K562 (cell line): ENCODE measurements at regions not wholly inside any gene's neighbourhood (a gene's known extent, or its start where the extent isn't known, plus 50 kb on each side); places are given as distances from the start of the nearest gene placed in this dataset.

ENCODE experiments used
- ATAC-seq: fragments of 200-7000 bp; cut with Tn5 transposase; 3 replicates; pipeline ENCODE4 v1.9.1; 2020; ENCODE audit warnings: moderate library complexity
- BruUV-seq: library from RNA; stranded (reverse); fragments of 400-500 nt; replicated peaks from 2 replicates; lab custom pipeline; 2021; lab: Mats Ljungman, UMichigan
- CTCF ChIA-PET: fragments of 300-600 bp; formaldehyde crosslinking; extraction: SDS; loops from one replicate; lab custom pipeline; 2021; ENCODE audit warnings: low intra/inter-chr PET ratio; lab: Yijun Ruan, JAX
- POLR2A ChIA-PET: fragments of 300-600, 350-650 bp; sonication (Branson Sonifier 250); formaldehyde crosslinking; extraction: SDS; loops from one replicate; lab custom pipeline; 2021; ENCODE audit warnings: antibody characterized with exemption, inconsistent platforms; lab: Yijun Ruan, JAX
- DNase-seq, 4 experiments: peaks; one replicate each; pipeline versions ENCODE4 v3.0.0 to v3.0.0-alpha.2; 2011 to 2018; ENCODE audit warnings: low spot score in 3 of 4, mixed read lengths in 3 of 4; ENCODE audit errors: extremely low read depth in 1 of 4
- FAIRE-seq: peaks from 2 replicates; lab custom pipeline; 2011; peaks lifted over from hg19 to GRCh38; lab: Jason Lieb, UNC
- H2AFZ ChIP-seq: 2 replicates; pipeline ENCODE4 v1.6.0; 2011; ENCODE audit warnings: low read depth, low read length, control low read depth, inconsistent platforms
- H3K27ac ChIP-seq: fragments of 200-600 bp; 3 replicates; pipeline ENCODE4 v1.8.0; 2011; ENCODE audit warnings: low read depth, mild to moderate bottlenecking, control low read depth, inconsistent platforms, low read length, moderate library complexity, mixed read lengths; ENCODE audit errors: extremely low read depth
- H3K27me3 ChIP-seq, 2 experiments: fragments of 300-600 bp in 1 of 2; 2 replicates in 1 of 2; 3 replicates in 1 of 2; pipeline versions ENCODE4 v1.6.0 to v1.8.0; 2011; ENCODE audit warnings: inconsistent platforms in 2 of 2, low read length in 2 of 2, mild to moderate bottlenecking in 1 of 2, mixed read lengths in 1 of 2, moderate library complexity in 1 of 2; ENCODE audit not compliant: control insufficient read depth in 2 of 2, insufficient read depth in 2 of 2
- H3K36me3 ChIP-seq: fragments of 300-600 bp; 3 replicates; pipeline ENCODE4 v1.8.0; 2011; ENCODE audit warnings: mild to moderate bottlenecking, low read length, inconsistent platforms; ENCODE audit not compliant: control insufficient read depth, insufficient read depth
- H3K4me1 ChIP-seq, 2 experiments: fragments of 200-600 bp in 1 of 2; replicated peaks in 1 of 2; 2 replicates in 1 of 2; 3 replicates in 1 of 2; pipeline versions ENCODE4 v1.5.1 to v1.8.0; 2011; ENCODE audit warnings: inconsistent platforms in 2 of 2, low read length in 2 of 2, mild to moderate bottlenecking in 1 of 2, mixed read lengths in 1 of 2, moderate library complexity in 1 of 2; ENCODE audit not compliant: control insufficient read depth in 2 of 2, insufficient read depth in 2 of 2
- H3K4me2 ChIP-seq: 2 replicates; pipeline ENCODE4 v1.6.1; 2011; ENCODE audit warnings: low read length, control low read depth, inconsistent platforms, mixed read lengths; ENCODE audit not compliant: insufficient read depth
- H3K4me3 ChIP-seq: fragments of 200-600 bp; sonication (generic), shearing (Covaris generic); 2 replicates; pipeline ENCODE4 v1.5.1; 2016; ENCODE audit warnings: control low read depth, inconsistent platforms
- H3K79me2 ChIP-seq: fragments of 200-600 bp; 3 replicates; pipeline ENCODE4 v1.8.0; 2011; ENCODE audit warnings: low read length, inconsistent platforms; ENCODE audit not compliant: control insufficient read depth, insufficient read depth
- H3K9ac ChIP-seq, 2 experiments: 2 replicates each; pipeline versions ENCODE4 v1.6.0 to v1.6.1; 2011; ENCODE audit warnings: low read depth in 2 of 2, low read length in 2 of 2, control low read depth in 1 of 2, inconsistent platforms in 1 of 2, mild to moderate bottlenecking in 1 of 2, mixed read lengths in 1 of 2; ENCODE audit not compliant: insufficient read depth in 1 of 2
- H3K9me1 ChIP-seq: one replicate; pipeline ENCODE4 v1.6.0; 2011; ENCODE audit warnings: inconsistent platforms, mild to moderate bottlenecking, low read length, moderate library complexity; ENCODE audit not compliant: control insufficient read depth, insufficient read depth
- H3K9me3 ChIP-seq: replicated peaks from 2 replicates; pipeline ENCODE4 v1.5.1; 2011; ENCODE audit warnings: low read depth, low read length, inconsistent platforms; ENCODE audit not compliant: control insufficient read depth, insufficient read depth
- H4K20me1 ChIP-seq: replicated peaks from 2 replicates; pipeline ENCODE4 v1.6.1; 2011; ENCODE audit warnings: low read length, inconsistent platforms, mixed read lengths; ENCODE audit not compliant: control insufficient read depth, insufficient read depth
- ATF7 ChIP-seq: fragments of 450-650 bp; IDR thresholded peaks from 2 replicates; pipeline ENCODE4 v1.7.1; 2014; ENCODE audit warnings: mild to moderate bottlenecking, moderate library complexity
- CGGBP1 ChIP-seq: fragments of 250-450 bp; sonication (Bioruptor Pico); IDR thresholded peaks from 2 replicates; pipeline ENCODE4 v1.9.0; 2021; ENCODE audit warnings: mild to moderate bottlenecking
- CREB5 ChIP-seq: fragments of 250-450 bp; sonication (Bioruptor Pico); IDR thresholded peaks from 2 replicates; pipeline ENCODE4 v1.5.0; 2020; ENCODE audit warnings: mild to moderate bottlenecking
- ERF ChIP-seq: fragments of 450-650 bp; formaldehyde crosslinking; IDR thresholded peaks from 2 replicates; pipeline ENCODE4 v1.4.0; 2020; ENCODE audit warnings: mild to moderate bottlenecking, mixed read lengths
- EZH2 ChIP-seq: IDR thresholded peaks from 2 replicates; pipeline ENCODE4 v1.6.1; 2012; ENCODE audit warnings: low read depth, mild to moderate bottlenecking, inconsistent platforms, low read length, borderline replicate concordance
- HEY1 ChIP-seq: fragments of 250-450 bp; sonication (Bioruptor Pico); IDR thresholded peaks from 2 replicates; pipeline ENCODE4 v1.5.0; 2020; ENCODE audit warnings: mild to moderate bottlenecking, moderate library complexity, borderline replicate concordance
- HNRNPUL1 ChIP-seq: fragments of 200-400 bp; formaldehyde crosslinking; IDR thresholded peaks from 2 replicates; pipeline ENCODE4 v1.6.1; 2017; ENCODE audit warnings: low read length
- HSF4 ChIP-seq: fragments of 250-450 bp; sonication (Bioruptor Pico); IDR thresholded peaks from 2 replicates; pipeline ENCODE4 v2.1.2; 2022; ENCODE audit warnings: mild to moderate bottlenecking, moderate library complexity, borderline replicate concordance
- KLF13 ChIP-seq: fragments of 450-650 bp; IDR thresholded peaks from 2 replicates; pipeline ENCODE4 v1.6.1; 2016; ENCODE audit warnings: missing genetic modification characterization, low read depth, mild to moderate bottlenecking, missing compliant biosample characterization, moderate library complexity, borderline replicate concordance
- L3MBTL2 ChIP-seq: fragments of 450-650 bp; IDR thresholded peaks from 2 replicates; pipeline ENCODE4 v1.6.1; 2016; ENCODE audit warnings: mild to moderate bottlenecking, moderate library complexity
- NFIC ChIP-seq: fragments of 450-650 bp; IDR thresholded peaks from 2 replicates; pipeline ENCODE4 v1.6.1; 2017; ENCODE audit warnings: mild to moderate bottlenecking, inconsistent platforms
- NFYB ChIP-seq: IDR thresholded peaks from 2 replicates; pipeline ENCODE4 v1.6.1; 2011; ENCODE audit warnings: mild to moderate bottlenecking, moderate library complexity; ENCODE audit not compliant: insufficient read length; ENCODE audit errors: extremely low read depth
- SLC30A9 ChIP-seq: fragments of 250-450 bp; sonication (Bioruptor Pico); IDR thresholded peaks from 2 replicates; pipeline ENCODE4 v1.8.0; 2022; ENCODE audit warnings: mild to moderate bottlenecking, moderate library complexity
- SRSF7 ChIP-seq: fragments of 200-400 bp; formaldehyde crosslinking; optimal IDR thresholded peaks from 2 replicates; pipeline ENCODE3; 2017; ENCODE audit warnings: mild to moderate bottlenecking, low read depth, low read length
- TAF1 ChIP-seq: IDR thresholded peaks from 2 replicates; pipeline ENCODE4 v1.6.1; 2011; ENCODE audit warnings: mild to moderate bottlenecking, low read length, moderate library complexity; ENCODE audit not compliant: insufficient read depth, control insufficient read depth, severe bottlenecking; ENCODE audit errors: extremely low read depth
- TAF7 ChIP-seq: fragments of 450-650 bp; IDR thresholded peaks from 2 replicates; pipeline ENCODE4 v1.6.1; 2016; ENCODE audit warnings: missing genetic modification characterization, missing compliant biosample characterization
- ZBTB49 ChIP-seq: sonication (generic); formaldehyde crosslinking; IDR thresholded peaks from 2 replicates; pipeline ENCODE4 v1.8.0; 2022; ENCODE audit warnings: missing genetic modification reagents, mild to moderate bottlenecking, borderline replicate concordance
- ZNF212 ChIP-seq: fragments of 450-650 bp; formaldehyde crosslinking; IDR thresholded peaks from 2 replicates; pipeline ENCODE4 v1.4.0; 2020; ENCODE audit warnings: mild to moderate bottlenecking
- WGBS: fragments of 100-300 bp; shearing (Covaris generic); methylation state at CpG from one replicate; pipeline ENCODE4 v1.1.6; 2016; ENCODE audit warnings: low coverage, mixed read lengths; ENCODE audit not compliant: insufficient coverage; ENCODE audit errors: missing lambda C conversion rate; 5-methylcytosine and 5-hydroxymethylcytosine counted together
- in situ Hi-C: fragments of 300-500 bp; cut with MboI; formaldehyde crosslinking; loops from 4 replicates; pipeline ENCODE4 v1.15.0; 2018; ENCODE audit warnings: inconsistent platforms, mixed read lengths
- intact Hi-C: fragments of 100-400 bp; cut with micrococcal nuclease; formaldehyde crosslinking; loops from 2 replicates; pipeline ENCODE4 v1.14.2; 2022

GRCh38 chr18:43952398-43952797 is 675.1 kb upstream of the SYT4 start:
- ATAC-seq: no peak
- CTCF ChIA-PET: no interaction called here
- TF ChIP-seq ZBTB49 (CRISPR knock-in tag) (no peak), L3MBTL2 (no peak), TAF1 (no peak), EZH2 (no peak), SRSF7 (no peak), HNRNPUL1 (no peak), NFYB (no peak), HSF4 (CRISPR knock-in tag) (no peak), NFIC (no peak), CREB5 (CRISPR knock-in tag) (no peak), HEY1 (CRISPR knock-in tag) (no peak), ZNF212 (no peak), TAF7 (tag) (no peak), KLF13 (tag) (no peak), ATF7 (no peak), SLC30A9 (CRISPR knock-in tag) (no peak), CGGBP1 (CRISPR knock-in tag) (no peak), ERF (CRISPR knock-in tag) (no peak)

More at GRCh38 chr18:43952398-43952797, 675.1 kb upstream of the SYT4 start:
- intact Hi-C loops: no loop called here
- no peaks in the 10 kb centered on the region for H4K20me1 ChIP-seq
- H3K4me3 ChIP-seq: no peak overlapping the region
- no peaks in the 10 kb centered on the region for H3K4me1 ChIP-seq
- no peaks in the 10 kb centered on the region for H3K9me3 ChIP-seq
- H3K27ac ChIP-seq: no peak overlapping the region
- no peaks in the 10 kb centered on the region for H3K9me1 ChIP-seq
- POLR2A ChIA-PET: no interaction called here
- no peak overlapping the region for H3K4me2 ChIP-seq
- no peaks in the 10 kb centered on the region for H3K27me3 ChIP-seq
- H3K79me2 ChIP-seq: no peaks in the 10 kb centered on the region
- no peaks in the 10 kb centered on the region for H3K36me3 ChIP-seq
- no TSS peak for BruUV-seq
- no peak overlapping the region for H2AFZ ChIP-seq
- DNase-seq: no peak
- in situ Hi-C loops: no loop called here
- no peak for FAIRE-seq
- 0% methylated on average over 3 of the region's 3 CpGs for WGBS
- no peak overlapping the region for H3K9ac ChIP-seq
